ENCODE measurements at regions not wholly inside any gene's neighbourhood (a gene's known extent, or its start where the extent isn't known, plus 50 kb on each side); places are given as distances from the start of the nearest gene placed in this dataset.

DNA sequence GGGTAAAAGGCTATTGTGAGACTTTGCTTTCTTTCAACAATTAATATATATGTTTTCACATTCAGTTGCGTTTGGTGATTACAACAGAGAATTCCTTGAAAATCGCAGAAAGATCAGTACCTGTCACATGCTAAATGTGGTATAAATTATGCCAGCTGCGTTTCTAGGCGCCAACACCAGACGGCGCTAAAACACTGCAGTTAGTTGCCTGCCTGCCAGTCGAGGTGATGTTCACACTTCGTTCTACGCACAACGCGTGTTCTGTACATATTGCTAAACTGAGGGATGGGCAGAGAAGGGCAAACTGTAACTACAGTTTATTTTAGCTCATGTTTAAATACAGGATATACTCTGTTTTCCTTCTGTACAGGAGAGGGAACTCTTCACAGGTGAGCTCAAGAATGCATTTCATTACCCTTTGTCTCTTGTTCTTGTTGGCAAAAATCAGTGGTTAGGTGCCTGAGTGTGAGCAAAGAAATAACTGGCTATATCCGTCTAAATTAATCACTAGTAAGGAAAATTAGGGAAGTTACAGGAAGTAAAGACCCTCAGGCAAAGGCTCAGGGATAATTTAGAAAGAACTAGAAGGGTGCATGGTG, 100.1 kb upstream of the RGS17 start:
- DNase-seq, result peak in 2 of 3 donors; percentile 52 to 60
- no peaks in the 10 kb centered on the region for H3K36me3 ChIP-seq
- H3K9me3 ChIP-seq, result no peaks in the 10 kb centered on the region
- H3K4me1 ChIP-seq, result no peaks in the 10 kb centered on the region
- TF ChIP-seq, protein P1, sequence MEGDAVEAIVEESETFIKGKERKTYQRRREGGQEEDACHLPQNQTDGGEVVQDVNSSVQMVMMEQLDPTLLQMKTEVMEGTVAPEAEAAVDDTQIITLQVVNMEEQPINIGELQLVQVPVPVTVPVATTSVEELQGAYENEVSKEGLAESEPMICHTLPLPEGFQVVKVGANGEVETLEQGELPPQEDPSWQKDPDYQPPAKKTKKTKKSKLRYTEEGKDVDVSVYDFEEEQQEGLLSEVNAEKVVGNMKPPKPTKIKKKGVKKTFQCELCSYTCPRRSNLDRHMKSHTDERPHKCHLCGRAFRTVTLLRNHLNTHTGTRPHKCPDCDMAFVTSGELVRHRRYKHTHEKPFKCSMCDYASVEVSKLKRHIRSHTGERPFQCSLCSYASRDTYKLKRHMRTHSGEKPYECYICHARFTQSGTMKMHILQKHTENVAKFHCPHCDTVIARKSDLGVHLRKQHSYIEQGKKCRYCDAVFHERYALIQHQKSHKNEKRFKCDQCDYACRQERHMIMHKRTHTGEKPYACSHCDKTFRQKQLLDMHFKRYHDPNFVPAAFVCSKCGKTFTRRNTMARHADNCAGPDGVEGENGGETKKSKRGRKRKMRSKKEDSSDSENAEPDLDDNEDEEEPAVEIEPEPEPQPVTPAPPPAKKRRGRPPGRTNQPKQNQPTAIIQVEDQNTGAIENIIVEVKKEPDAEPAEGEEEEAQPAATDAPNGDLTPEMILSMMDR (IDR thresholded peaks at IDR 0.05), result peak in 4 of 6 experiments; percentile 42 to 72 (median 58)
- no peak for TF ChIP-seq POLR2A (IDR thresholded peaks at IDR 0.05)
- no peaks in the 10 kb centered on the region for H3K27me3 ChIP-seq
- H3K4me3 ChIP-seq, result no peak overlapping the region
- H3K27ac ChIP-seq, result no peak overlapping the region

DNA sequence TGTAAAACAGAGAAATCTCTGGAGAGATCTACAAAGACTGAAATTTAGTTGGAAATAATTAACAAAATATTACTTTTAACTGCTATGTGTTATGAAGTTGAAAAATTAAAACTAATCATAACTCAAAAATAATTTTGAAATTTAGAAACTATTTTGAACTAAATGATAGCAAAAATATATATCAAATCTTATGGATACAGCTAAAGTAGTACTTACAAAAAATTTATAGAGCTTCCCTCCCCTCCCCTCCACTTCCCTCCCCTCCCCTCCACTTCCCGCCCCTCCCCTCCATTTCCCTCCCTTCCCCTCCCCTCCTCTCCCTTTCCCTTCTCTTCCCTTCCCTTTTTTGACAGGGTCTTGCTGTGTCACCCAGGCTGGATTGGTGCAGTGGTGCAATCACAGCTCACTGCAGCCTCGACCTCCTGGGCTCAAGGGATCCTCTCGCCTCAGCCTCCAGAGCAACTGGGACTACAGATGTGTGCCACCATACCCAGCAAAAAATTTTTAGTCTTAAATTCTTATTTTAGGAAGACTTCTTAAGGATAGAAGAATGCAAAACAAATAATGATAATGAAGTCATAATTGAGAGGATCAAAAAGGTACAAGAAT, 87.2 kb upstream of the RGS17 start:
- H3K9me3 ChIP-seq, result no peaks in the 10 kb centered on the region
- TF ChIP-seq, protein P1 (IDR thresholded peaks at IDR 0.05), result no peak
- TF ChIP-seq POLR2A (IDR thresholded peaks at IDR 0.05), result no peak
- H3K27ac ChIP-seq, result no peak overlapping the region
- H3K4me3 ChIP-seq, result no peak overlapping the region
- no peaks in the 10 kb centered on the region for H3K36me3 ChIP-seq
- no peaks in the 10 kb centered on the region for H3K27me3 ChIP-seq
- DNase-seq, result no peak
- H3K4me1 ChIP-seq, result no peaks in the 10 kb centered on the region

DNA sequence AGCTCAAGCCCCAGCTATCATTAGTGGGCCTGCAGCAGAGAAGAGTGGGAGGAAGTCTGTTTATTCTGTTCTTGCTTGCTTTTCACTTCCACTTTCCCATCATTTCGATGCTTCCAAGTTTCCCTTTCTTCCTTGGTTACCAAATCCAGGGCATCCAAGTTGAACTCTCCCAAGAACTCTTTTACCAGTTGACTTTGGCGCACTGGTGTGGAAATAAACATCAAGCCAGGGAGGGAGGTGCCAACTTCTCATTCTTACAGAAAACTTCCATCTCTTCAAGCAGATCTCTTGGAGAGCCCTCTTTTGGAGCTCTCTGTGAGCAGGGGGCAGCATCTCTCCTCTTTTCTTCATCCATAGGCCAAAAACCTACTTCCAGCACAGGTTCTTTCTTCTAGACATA, 85.7 kb upstream of the RGS17 start:
- Histone ChIP-seq H3K36me3 (no peaks in the 10 kb centered on the region), H3K27ac (no peak overlapping the region), H3K27me3 (no peaks in the 10 kb centered on the region), H3K9me3 (no peaks in the 10 kb centered on the region), H3K4me3 (no peak overlapping the region), H3K4me1 (no peaks in the 10 kb centered on the region)
- TF ChIP-seq, protein P1 (IDR thresholded peaks at IDR 0.05), result no peak
- TF ChIP-seq POLR2A (IDR thresholded peaks at IDR 0.05), result no peak
- DNase-seq, result no peak

DNA sequence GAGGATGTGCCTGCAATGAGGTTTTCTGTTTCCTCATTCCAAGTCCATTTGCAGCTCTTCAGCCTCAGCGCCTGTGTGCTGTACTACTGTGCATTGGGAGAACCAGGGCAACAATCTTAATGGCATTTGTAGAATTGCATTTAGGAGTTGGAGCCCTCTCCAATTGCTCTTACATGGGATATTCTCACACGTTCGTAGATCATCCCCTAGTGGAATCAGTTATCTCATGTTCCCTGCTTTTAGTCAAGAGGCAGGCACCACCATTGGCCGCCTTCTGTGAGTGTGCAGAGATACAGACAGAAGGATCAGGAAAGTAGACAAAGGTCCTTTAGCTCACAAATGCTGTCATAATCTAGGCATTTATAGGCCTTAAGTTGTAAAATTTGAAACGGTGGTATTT, 84.2 kb upstream of the RGS17 start:
- Histone ChIP-seq H3K36me3 (no peaks in the 10 kb centered on the region), H3K4me1 (no peaks in the 10 kb centered on the region)
- no peak for DNase-seq

DNA sequence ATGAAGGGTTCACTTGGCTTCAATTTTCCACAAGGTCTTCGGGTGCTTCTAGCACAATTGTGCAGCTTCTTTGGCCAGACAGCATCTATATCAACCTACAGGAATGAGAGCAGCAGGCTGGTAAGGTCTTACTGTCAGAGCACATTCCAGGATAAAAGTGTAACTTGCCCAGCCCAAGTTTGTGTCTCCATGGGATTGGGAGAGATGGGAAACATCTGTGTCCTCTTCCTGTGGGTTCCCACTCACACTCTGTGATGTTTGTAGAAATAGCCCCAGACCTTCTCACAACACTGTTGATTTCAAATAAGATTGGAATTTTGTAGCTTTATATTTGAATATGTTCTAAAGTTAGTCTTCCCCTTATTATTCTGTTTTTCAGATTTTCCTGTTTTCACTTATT, 83.4 kb upstream of the RGS17 start:
- no peak for TF ChIP-seq POLR2A (IDR thresholded peaks at IDR 0.05)
- TF ChIP-seq, protein P1 (IDR thresholded peaks at IDR 0.05), result no peak
- Histone ChIP-seq H3K9me3 (no peaks in the 10 kb centered on the region), H3K36me3 (no peaks in the 10 kb centered on the region), H3K27me3 (no peaks in the 10 kb centered on the region), H3K27ac (no peak overlapping the region), H3K4me1 (no peaks in the 10 kb centered on the region), H3K4me3 (no peak overlapping the region)
- DNase-seq, result no peak

More for the DNA sequence above, 84.2 kb upstream of the RGS17 start:
- H3K27me3 ChIP-seq, result no peaks in the 10 kb centered on the region
- TF ChIP-seq POLR2A (IDR thresholded peaks at IDR 0.05), result no peak
- TF ChIP-seq, protein P1 (IDR thresholded peaks at IDR 0.05), result no peak
- no peaks in the 10 kb centered on the region for H3K9me3 ChIP-seq
- H3K27ac ChIP-seq, result no peak overlapping the region
- H3K4me3 ChIP-seq, result no peak overlapping the region
